GM23338 (cell line): ENCODE measurements at regions not wholly inside any gene's neighbourhood (a gene's known extent, or its start where the extent isn't known, plus 50 kb on each side); places are given as distances from the start of the nearest gene placed in this dataset.

Source experiments
- ATAC-seq: fragments of 200-7000 bp; cut with Tn5 transposase; 3 replicates; pipeline ENCODE4 v1.9.1; 2020
- DNase-seq: peaks from one replicate; pipeline ENCODE4 v3.0.0-alpha.2; 2015; ENCODE audit warnings: low spot score
- H2AFZ ChIP-seq: fragments of 200-600 bp; sonication (generic); 2 replicates; pipeline ENCODE4 v1.8.0; 2016; ENCODE audit warnings: antibody characterized with exemption, mild to moderate bottlenecking, moderate library complexity
- H3F3A ChIP-seq: fragments of 200-600 bp; sonication (generic); replicated peaks from 2 replicates; pipeline ENCODE4 v1.8.0; 2017; ENCODE audit warnings: antibody characterized with exemption, mixed run types, low read depth
- H3K27ac ChIP-seq: fragments of 200-600 bp; sonication (generic); 2 replicates; pipeline ENCODE4 v1.6.1; 2016; ENCODE audit warnings: low read depth
- H3K27me3 ChIP-seq: fragments of 200-600 bp; sonication (generic); 2 replicates; pipeline ENCODE4 v1.8.0; 2016; ENCODE audit warnings: mild to moderate bottlenecking, mixed run types, moderate library complexity; ENCODE audit not compliant: insufficient read depth
- H3K36me3 ChIP-seq: fragments of 200-600 bp; sonication (generic); 2 replicates; pipeline ENCODE4 v1.8.0; 2016; ENCODE audit warnings: mild to moderate bottlenecking; ENCODE audit not compliant: insufficient read depth
- H3K4me1 ChIP-seq: fragments of 200-600 bp; sonication (generic); 2 replicates; pipeline ENCODE4 v1.8.0; 2016; ENCODE audit warnings: mild to moderate bottlenecking, moderate library complexity; ENCODE audit not compliant: insufficient read depth
- H3K4me2 ChIP-seq: fragments of 200-600 bp; sonication (generic); 2 replicates; pipeline ENCODE4 v1.7.1; 2017; ENCODE audit warnings: mixed run types
- H3K4me3 ChIP-seq: fragments of 200-600 bp; sonication (generic); 2 replicates; pipeline ENCODE4 v1.6.1; 2016; ENCODE audit warnings: mixed run types
- H3K79me2 ChIP-seq: fragments of 200-600 bp; sonication (generic); replicated peaks from 2 replicates; pipeline ENCODE4 v1.8.0; 2017; ENCODE audit warnings: mild to moderate bottlenecking; ENCODE audit not compliant: insufficient read depth
- H3K9me2 ChIP-seq: fragments of 200-600 bp; sonication (generic); 2 replicates; pipeline ENCODE4 v1.8.0; 2017; ENCODE audit not compliant: insufficient read depth
- H4K20me1 ChIP-seq: fragments of 200-600 bp; sonication (generic); replicated peaks from 2 replicates; pipeline ENCODE4 v1.8.0; 2017; ENCODE audit warnings: mild to moderate bottlenecking; ENCODE audit not compliant: insufficient read depth
- H3K27ac Mint-ChIP-seq: 2 replicates; pipeline ENCODE4 v1.8.0; 2020; ENCODE audit warnings: inconsistent platforms, mild to moderate bottlenecking, moderate library complexity, mixed read lengths
- H3K27me3 Mint-ChIP-seq: 3 replicates; pipeline ENCODE4 v1.8.0; 2022; ENCODE audit warnings: low read depth, mild to moderate bottlenecking, moderate library complexity, mixed read lengths, inconsistent platforms; ENCODE audit not compliant: insufficient read depth, poor library complexity
- H3K36me3 Mint-ChIP-seq: 3 replicates; pipeline ENCODE4 v1.8.0; 2021; ENCODE audit warnings: low read depth, mild to moderate bottlenecking, inconsistent platforms, moderate library complexity, mixed read lengths
- H3K4me1 Mint-ChIP-seq: 3 replicates; pipeline ENCODE4 v1.8.0; 2020; ENCODE audit warnings: mild to moderate bottlenecking, inconsistent platforms, mixed read lengths
- H3K4me3 Mint-ChIP-seq: 3 replicates; pipeline ENCODE4 v1.8.0; 2021; ENCODE audit warnings: moderate library complexity, mild to moderate bottlenecking, inconsistent platforms, mixed read lengths
- H3K9me3 Mint-ChIP-seq: 3 replicates; pipeline ENCODE4 v1.8.0; 2020; ENCODE audit warnings: moderate library complexity, mild to moderate bottlenecking, inconsistent platforms, mixed read lengths
- CREB1 ChIP-seq: fragments of 250-450 bp; sonication (Bioruptor Pico); IDR thresholded peaks from 2 replicates; pipeline ENCODE4 v1.5.0; 2020; ENCODE audit warnings: low read depth, mild to moderate bottlenecking, moderate library complexity
- CTCF ChIP-seq, 2 experiments: fragments of 200-600 bp in 1 of 2; sonication (generic) in 1 of 2; conservative IDR thresholded peaks; 2 replicates each; pipeline versions ENCODE4 v1.5.1 to v1.6.1; 2016 to 2017; ENCODE audit warnings: antibody characterized with exemption in 2 of 2, low read depth in 2 of 2, mild to moderate bottlenecking in 2 of 2, moderate library complexity in 1 of 2
- EZH2 ChIP-seq: fragments of 200-600 bp; sonication (generic); IDR thresholded peaks from one replicate; pipeline ENCODE4 v1.8.0; 2017; ENCODE audit warnings: antibody characterized with exemption, mild to moderate bottlenecking, low read depth; ENCODE audit not compliant: unreplicated experiment
- EZH2phosphoT487 ChIP-seq: fragments of 200-600 bp; sonication (generic); IDR thresholded peaks from one replicate; pipeline ENCODE4 v1.8.1; 2018; ENCODE audit warnings: antibody characterized with exemption; ENCODE audit not compliant: unreplicated experiment
- JUNB ChIP-seq: IDR thresholded peaks from one replicate; pipeline ENCODE4 v1.6.1; 2016; ENCODE audit warnings: antibody characterized with exemption; ENCODE audit not compliant: unreplicated experiment
- POLR2AphosphoS5 ChIP-seq: IDR thresholded peaks from 2 replicates; pipeline ENCODE4 v1.6.1; 2016; ENCODE audit warnings: antibody characterized with exemption, low read depth
- STAT1 ChIP-seq: IDR thresholded peaks from one replicate; pipeline ENCODE4 v1.6.1; 2016; ENCODE audit warnings: antibody characterized with exemption; ENCODE audit not compliant: unreplicated experiment
- ZNF114 ChIP-seq: fragments of 250-450 bp; sonication (Bioruptor Pico); IDR thresholded peaks from 2 replicates; pipeline ENCODE4 v1.5.0; 2020; ENCODE audit warnings: mild to moderate bottlenecking, moderate library complexity
- TF ChIP-seq, protein P1 (sequence below): IDR thresholded peaks from 2 replicates; pipeline ENCODE4 v1.6.1; 2016; ENCODE audit warnings: antibody characterized with exemption
- TF ChIP-seq, protein P2 (sequence below): IDR thresholded peaks from one replicate; pipeline ENCODE4 v1.6.1; 2018; ENCODE audit warnings: antibody characterized with exemption; ENCODE audit not compliant: unreplicated experiment

DNA sequence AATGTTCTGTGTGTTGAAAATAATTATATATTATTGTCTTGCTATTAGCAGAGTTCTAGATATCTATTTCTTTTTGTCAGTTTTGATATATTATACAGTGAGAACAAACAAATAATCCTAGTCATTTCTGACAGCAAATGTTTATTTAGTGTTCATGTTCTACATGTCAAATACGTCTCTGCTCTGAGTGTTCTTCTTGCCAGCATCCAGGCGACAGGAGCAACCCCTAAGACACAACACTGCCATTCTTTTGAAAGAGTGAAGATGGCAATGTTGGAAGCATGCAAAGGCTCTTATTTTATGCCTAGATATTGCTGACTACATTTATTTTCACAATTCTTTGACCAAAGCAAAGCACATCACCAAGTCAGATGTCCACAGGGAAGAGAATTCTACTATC, 1556.6 kb upstream of the TMEFF2 start (continued):
- TF ChIP-seq CTCF (conservative IDR thresholded peaks at IDR 0.05; ENCODE audit: low read depth in 2 of 2) (no peak), JUNB (no peak), ZNF114 (CRISPR knock-in tag) (no peak), CREB1 (no peak), POLR2AphosphoS5 (no peak), STAT1 (no peak), EZH2 (no peak)
- TF ChIP-seq, protein P1, sequence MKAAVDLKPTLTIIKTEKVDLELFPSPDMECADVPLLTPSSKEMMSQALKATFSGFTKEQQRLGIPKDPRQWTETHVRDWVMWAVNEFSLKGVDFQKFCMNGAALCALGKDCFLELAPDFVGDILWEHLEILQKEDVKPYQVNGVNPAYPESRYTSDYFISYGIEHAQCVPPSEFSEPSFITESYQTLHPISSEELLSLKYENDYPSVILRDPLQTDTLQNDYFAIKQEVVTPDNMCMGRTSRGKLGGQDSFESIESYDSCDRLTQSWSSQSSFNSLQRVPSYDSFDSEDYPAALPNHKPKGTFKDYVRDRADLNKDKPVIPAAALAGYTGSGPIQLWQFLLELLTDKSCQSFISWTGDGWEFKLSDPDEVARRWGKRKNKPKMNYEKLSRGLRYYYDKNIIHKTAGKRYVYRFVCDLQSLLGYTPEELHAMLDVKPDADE = no peak
- TF ChIP-seq, protein P2, sequence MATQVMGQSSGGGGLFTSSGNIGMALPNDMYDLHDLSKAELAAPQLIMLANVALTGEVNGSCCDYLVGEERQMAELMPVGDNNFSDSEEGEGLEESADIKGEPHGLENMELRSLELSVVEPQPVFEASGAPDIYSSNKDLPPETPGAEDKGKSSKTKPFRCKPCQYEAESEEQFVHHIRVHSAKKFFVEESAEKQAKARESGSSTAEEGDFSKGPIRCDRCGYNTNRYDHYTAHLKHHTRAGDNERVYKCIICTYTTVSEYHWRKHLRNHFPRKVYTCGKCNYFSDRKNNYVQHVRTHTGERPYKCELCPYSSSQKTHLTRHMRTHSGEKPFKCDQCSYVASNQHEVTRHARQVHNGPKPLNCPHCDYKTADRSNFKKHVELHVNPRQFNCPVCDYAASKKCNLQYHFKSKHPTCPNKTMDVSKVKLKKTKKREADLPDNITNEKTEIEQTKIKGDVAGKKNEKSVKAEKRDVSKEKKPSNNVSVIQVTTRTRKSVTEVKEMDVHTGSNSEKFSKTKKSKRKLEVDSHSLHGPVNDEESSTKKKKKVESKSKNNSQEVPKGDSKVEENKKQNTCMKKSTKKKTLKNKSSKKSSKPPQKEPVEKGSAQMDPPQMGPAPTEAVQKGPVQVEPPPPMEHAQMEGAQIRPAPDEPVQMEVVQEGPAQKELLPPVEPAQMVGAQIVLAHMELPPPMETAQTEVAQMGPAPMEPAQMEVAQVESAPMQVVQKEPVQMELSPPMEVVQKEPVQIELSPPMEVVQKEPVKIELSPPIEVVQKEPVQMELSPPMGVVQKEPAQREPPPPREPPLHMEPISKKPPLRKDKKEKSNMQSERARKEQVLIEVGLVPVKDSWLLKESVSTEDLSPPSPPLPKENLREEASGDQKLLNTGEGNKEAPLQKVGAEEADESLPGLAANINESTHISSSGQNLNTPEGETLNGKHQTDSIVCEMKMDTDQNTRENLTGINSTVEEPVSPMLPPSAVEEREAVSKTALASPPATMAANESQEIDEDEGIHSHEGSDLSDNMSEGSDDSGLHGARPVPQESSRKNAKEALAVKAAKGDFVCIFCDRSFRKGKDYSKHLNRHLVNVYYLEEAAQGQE = no peak

GRCh38 chr2:193749485-193749884, 1554.8 kb upstream of the TMEFF2 start:
- Histone ChIP-seq H2AFZ (no peak overlapping the region), H3K9me2 (no peaks in the 10 kb centered on the region), H3F3A (no peaks in the 10 kb centered on the region), H3K4me1 (no peaks in the 10 kb centered on the region), H4K20me1 (no peaks in the 10 kb centered on the region), H3K4me2 (no peak overlapping the region), H3K79me2 (no peaks in the 10 kb centered on the region), H3K27ac (no peak overlapping the region), H3K27me3 (no peaks in the 10 kb centered on the region), H3K36me3 (no peaks in the 10 kb centered on the region), H3K4me3 (no peak overlapping the region)
- DNase-seq (no peak), ATAC-seq (no peak)
- Mint-ChIP-seq H3K4me1 (peaks cover 8% of the 10 kb centered on the region; the same call in 2 of the 3 replicates), H3K4me3 (no peak overlapping the region), H3K27me3 (peaks cover 2% of the 10 kb centered on the region), H3K36me3 (no peaks in the 10 kb centered on the region), H3K9me3 (no peaks in the 10 kb centered on the region), H3K27ac (no peak overlapping the region)
- no peak for TF ChIP-seq CTCF (conservative IDR thresholded peaks at IDR 0.05; ENCODE audit: low read depth in 2 of 2)
- no peak for TF ChIP-seq EZH2
- TF ChIP-seq, protein P1 = no peak
- TF ChIP-seq EZH2phosphoT487 = no peak
